ENCODE measurements at regions not wholly inside any gene's neighbourhood (a gene's known extent, or its start where the extent isn't known, plus 50 kb on each side); places are given as distances from the start of the nearest gene placed in this dataset.

DNA sequence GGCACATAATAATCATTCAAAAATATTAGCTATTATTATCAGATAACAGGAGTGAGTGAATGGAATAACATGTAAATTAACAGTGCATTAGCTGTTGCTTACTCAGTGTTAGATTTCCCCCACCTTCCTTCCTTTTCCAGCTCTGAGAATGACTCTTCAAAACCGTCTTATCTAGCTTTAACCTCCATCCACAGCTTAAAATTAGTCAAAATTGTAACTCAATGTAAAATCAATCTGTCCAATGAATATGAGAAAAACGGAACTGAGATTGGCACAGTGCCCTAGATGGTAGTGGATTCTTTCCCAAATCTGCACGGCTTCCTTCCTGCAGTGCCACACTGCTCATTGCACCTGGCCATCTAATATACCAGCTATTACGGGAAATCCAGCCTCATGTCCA lies 156.8 kb upstream of the BDNF start:
- DNase-seq = no peak

GRCh38 chr11:27848423-27848822 lies 148.2 kb upstream of the BDNF start:
- DNase-seq = no peak

GRCh38 chr11:27847496-27847895 lies 147.2 kb upstream of the BDNF start:
- DNase-seq = no peak

- no peak for DNase-seq
Measured at GRCh38 chr11:27842290-27842689, 142.0 kb upstream of the BDNF start.

- DNase-seq = no peak
Measured at GRCh38 chr11:27841023-27841422, 140.8 kb upstream of the BDNF start.

DNA sequence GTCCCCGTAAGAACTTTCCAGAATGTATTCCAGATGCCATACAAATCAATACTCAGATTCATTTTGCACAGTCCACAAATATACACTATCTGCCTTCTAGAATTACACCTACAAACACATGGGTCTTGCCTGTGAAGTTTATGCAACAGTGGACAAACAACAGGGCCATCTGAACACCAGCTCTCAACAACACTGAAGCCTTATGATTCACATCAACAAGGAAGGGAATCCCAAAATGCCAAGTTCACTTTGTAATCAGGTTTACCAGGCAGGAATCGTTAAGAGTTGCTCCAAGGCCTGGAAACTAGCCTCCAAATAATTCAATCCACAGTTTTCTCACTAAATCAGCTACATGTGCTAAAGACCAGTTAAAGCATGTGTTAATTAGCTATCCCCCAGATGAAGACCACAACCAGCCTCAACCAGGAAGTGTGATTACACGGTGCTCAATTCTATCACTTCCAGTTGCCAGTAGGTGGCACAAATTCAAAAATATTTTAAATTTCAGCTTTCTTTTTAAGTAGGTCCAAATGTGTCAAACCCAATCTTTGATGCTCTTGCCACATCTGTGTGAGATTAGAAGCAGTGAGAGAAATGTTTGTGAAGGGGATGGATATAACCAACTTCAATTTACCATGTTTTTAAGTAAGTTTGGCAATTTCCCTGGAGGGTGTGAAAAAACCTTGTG lies 139.1 kb upstream of the BDNF start:
- DNase-seq = no peak

GRCh38 chr11:27838674-27839073 lies 138.4 kb upstream of the BDNF start:
- no peak for DNase-seq

GRCh38 chr11:27837895-27838563 lies 137.8 kb upstream of the BDNF start:
- DNase-seq = no peak

GRCh38 chr11:27830206-27830605 lies 130.0 kb upstream of the BDNF start:
- DNase-seq = no peak

- DNase-seq = no peak
Measured at GRCh38 chr11:27820249-27820648, 120.0 kb upstream of the BDNF start.

DNA sequence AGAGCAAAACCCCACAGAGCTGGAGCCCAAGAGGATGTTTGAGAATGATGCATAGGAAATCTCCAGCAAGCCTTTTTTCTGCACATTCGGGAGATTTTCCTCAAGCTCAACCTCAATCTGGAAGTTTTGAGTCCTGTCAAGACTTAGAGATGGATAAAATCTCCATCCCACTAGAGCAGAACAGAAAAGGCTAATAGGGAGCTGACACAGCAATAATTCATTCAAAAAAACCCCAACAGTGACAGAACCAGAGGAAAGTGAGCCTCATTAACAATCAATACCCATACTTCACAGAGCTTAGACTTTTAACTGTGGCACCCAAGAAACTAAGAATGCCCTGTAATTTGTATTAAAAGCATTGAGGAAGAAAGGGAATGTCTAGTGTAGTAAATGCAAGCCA lies 115.9 kb upstream of the BDNF start:
- DNase-seq = no peak

DNA sequence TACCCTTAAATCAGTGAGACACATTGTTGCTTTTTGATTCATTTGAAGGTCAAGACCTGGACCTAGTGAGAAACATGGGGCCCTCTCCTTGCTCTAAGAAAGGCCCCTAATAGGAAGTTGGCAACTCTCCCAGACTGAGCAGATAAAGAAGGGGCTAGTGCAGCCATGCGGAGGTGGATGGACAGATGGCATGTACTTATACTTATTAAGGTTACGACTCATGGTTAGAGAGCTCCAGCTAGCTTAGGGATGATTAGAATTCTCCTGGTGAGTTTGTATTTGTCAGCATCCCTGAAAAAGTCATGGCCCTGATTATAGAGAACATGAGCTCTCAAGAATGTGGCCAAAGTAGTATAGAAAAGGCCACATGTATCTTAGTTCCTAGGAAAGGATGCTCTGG lies 112.1 kb upstream of the BDNF start:
- DNase-seq = no peak

- no peak for DNase-seq
Measured at GRCh38 chr11:27807596-27807995, 107.3 kb upstream of the BDNF start.

DNA sequence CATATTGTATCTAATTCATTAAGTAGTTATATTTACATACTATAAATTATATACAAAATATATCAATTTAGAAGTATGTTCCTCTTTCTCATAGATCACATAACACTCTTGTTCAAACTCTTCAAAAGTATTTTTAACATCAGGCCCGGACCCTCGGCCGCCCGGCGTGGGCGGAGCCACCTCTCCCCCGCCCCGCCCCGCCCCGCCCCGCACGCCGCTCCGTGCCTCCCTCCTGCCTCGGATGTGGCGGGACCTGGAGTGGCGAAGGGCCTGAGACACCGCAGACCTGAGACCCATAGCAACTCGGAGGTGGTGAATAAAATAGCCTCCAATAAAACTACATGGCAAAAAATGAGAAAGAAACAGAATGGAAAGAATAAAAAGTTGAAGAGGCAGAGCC lies 105.9 kb upstream of the BDNF start:
- no peak for DNase-seq

DNA sequence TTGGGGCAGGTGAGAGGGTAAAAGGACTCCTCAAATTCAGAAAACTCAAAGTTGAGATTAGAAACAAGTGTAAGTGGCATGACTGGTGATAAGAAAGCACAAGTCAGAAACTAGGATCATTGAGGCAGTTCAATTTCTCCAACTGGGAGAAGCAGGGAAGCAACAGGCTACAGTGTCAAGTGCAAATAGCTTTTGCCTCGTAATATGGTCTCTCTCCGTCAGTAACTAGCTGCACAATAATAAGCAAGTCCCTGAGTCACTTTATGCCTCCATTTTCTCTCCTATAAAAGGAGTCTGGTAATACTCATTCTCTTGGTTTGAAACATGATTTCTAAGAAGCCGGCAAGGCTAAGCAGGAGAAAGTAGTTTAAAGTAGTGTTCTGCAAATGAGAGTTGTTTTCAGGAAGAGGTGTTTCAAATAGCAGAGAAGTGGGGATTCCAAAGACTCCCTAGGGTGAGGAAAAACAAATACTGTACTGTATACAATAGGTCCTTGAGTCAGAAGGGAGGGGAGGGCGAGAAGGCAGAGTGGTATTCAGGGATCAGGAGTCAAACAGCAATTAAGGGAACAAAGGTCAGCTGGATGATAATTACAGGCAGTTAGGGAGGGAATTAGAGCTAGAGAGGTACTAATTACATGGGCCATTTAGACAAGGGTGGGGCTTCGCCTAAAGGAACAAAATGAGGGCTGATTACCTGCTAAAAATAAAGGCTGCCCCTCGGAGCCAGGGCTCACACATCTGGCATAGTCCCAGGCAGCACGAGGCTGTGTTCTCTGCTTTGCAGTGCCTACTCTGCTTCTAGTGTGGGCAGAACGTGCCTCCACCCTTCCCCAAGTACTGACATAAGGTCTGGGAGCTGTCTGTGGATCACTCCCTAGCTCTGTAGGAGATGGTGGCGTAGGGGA lies 96.0 kb upstream of the BDNF start:
- DNase-seq = peak; percentile 95

GRCh38 chr11:27786864-27787263 lies 86.6 kb upstream of the BDNF start:
- no peak for DNase-seq

DNA sequence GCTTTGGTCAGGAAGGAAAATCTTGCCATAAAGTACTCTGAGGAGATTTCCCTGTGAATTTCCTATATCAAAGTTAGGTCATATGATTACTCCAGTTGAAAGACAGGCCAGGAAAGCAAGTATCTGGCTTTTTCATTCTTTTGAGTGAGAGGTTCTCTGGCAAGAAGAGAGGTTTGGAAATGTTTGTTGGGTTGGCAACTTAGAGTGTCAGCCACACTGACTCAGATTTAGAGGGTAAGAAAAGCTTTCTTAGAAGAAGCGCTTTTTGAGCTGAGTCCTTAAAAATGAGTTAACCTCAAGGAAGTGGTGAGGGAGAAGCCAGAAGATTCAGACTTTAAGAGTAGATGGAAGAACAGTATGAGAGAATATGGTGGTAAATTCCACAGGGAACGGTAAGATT lies 86.1 kb upstream of the BDNF start:
- no peak for DNase-seq

DNA sequence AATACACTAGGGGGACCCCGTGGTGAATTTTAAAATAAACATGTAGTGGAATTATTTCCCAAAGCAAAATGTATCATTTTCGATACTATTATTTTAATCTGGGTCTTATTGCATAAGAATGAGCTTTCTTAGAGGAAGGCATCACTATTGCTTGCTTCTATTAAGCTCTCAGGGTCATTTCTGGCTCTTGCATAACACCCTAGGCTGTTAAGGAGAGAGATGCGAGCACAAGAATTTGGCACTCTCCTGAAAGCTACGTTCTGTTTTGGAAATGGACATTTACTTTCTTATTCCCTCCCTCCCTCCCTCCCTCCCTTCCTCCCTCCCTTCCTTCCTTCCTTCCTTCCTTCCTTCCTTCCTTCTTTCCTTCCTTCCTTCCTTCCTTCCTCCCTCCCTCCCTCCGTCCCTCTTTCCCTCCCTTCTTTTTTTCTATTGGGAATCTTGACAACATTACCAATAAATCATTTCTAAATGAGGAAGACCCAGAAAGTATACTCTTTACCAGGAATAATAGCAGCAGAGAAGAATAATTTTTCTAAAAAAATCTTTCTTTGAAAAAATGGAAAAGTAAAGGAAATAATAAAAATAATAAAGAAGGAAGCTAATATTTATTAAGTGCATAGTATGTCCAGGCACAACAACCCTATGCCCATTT lies 83.6 kb upstream of the BDNF start:
- DNase-seq = no peak

GRCh38 chr11:27777033-27777432 lies 76.8 kb upstream of the BDNF start:
- no peak for DNase-seq

DNA sequence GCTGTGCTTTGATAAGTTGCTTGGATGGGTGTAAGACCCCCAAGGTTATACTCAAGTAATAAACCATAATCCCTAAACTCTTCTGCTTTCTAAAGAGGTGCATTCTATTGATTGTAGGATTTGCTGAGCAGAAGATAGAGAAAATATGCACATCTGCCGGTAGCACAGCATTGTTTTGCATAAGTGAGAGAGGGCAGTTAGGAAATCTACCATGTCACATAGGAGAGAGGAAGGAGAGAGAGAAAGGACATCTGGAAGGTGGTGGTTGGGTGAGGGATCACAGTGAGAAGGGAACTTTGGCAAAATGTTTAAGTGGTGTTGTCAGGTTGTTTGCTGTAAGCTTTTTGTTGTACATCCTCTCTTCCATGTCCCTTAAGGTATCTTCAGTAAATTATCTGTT lies 73.6 kb upstream of the BDNF start:
- no peak for DNase-seq

- DNase-seq = no peak
Measured at GRCh38 chr11:27771516-27771915, 71.3 kb upstream of the BDNF start.

DNA sequence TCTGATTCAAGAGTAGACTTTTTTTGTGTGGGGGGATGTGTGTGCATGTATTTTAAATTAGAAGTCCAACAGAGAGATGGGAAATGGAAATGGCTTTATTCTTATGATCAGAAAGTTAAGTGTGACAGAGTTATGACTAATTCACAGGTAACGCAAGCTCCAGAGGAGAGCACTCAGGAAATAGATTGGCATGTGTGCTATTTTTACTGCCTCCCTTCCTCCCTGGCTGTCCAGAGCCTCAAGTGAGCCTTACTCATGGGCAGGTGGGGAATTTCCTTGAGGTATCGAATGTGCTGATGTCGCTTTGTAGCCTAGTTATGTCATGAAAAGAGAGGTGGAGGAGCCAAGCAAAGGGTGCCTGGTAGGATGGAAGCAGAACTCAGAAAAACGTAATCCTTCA lies 70.3 kb upstream of the BDNF start:
- DNase-seq = no peak

GRCh38 chr11:27763736-27764135 lies 63.5 kb upstream of the BDNF start:
- no peak for DNase-seq
